Sigmoid colon (tissue), 6 donors: ENCODE measurements at regions not wholly inside any gene's neighbourhood (a gene's known extent, or its start where the extent isn't known, plus 50 kb on each side); places are given as distances from the start of the nearest gene placed in this dataset.

Source experiments
- DNase-seq: peaks from one replicate; pipeline ENCODE4 v3.0.0-alpha.2; 2019
- H3K27ac ChIP-seq, 4 donors: fragments of 200-600 bp; sonication (generic); one replicate each; pipeline ENCODE4 v1.5.1; 2016 to 2019; ENCODE audit warnings: mild to moderate bottlenecking in 1 of 4
- H3K27me3 ChIP-seq, 3 donors: fragments of 200-600 bp; sonication (generic); one replicate each; pipeline ENCODE4 v1.5.1; 2019; ENCODE audit warnings: mild to moderate bottlenecking in 1 of 3
- H3K36me3 ChIP-seq, 4 donors: fragments of 200-600 bp; sonication (generic); one replicate each; pipeline ENCODE4 v1.5.1; 2016 to 2019
- H3K4me1 ChIP-seq, 4 donors: fragments of 200-600 bp; sonication (generic); one replicate each; pipeline ENCODE4 v1.5.1; 2017 to 2019
- H3K4me3 ChIP-seq, 4 donors: fragments of 200-600 bp; sonication (generic); one replicate each; pipeline ENCODE4 v1.5.1; 2017 to 2019; ENCODE audit warnings: mild to moderate bottlenecking in 2 of 4, moderate library complexity in 1 of 4
- H3K9me3 ChIP-seq, 4 donors: fragments of 200-600 bp in 3 of 4; sonication (generic) in 3 of 4; one replicate each; pipeline versions ENCODE4 v1.5.1 to v1.6.1; 2013 to 2019
- CTCF ChIP-seq, 4 experiments: fragments of 450-650 bp in 3 of 4; fragments of 200-600 bp in 1 of 4; IDR thresholded peaks; one replicate each; pipeline ENCODE4 v1.5.1; 2016 to 2019; ENCODE audit warnings: antibody characterized with exemption in 4 of 4, mild to moderate bottlenecking in 3 of 4, moderate library complexity in 2 of 4
- EP300 ChIP-seq, 4 donors: sonication (generic); formaldehyde crosslinking; IDR thresholded peaks; one replicate each; pipeline ENCODE4 v1.6.1; 2017; ENCODE audit warnings: antibody characterized with exemption in 4 of 4
- POLR2A ChIP-seq, 2 donors: fragments of 450-650 bp; IDR thresholded peaks; one replicate each; pipeline ENCODE4 v1.6.1; 2016; ENCODE audit warnings: antibody characterized with exemption in 2 of 2, mild to moderate bottlenecking in 2 of 2, moderate library complexity in 2 of 2
- POLR2AphosphoS5 ChIP-seq, 4 donors: sonication (generic); formaldehyde crosslinking; IDR thresholded peaks; one replicate each; pipeline ENCODE4 v1.6.1; 2017; ENCODE audit warnings: antibody characterized with exemption in 4 of 4
- WGBS, 2 donors: extraction: QIAGEN DNeasy Blood & Tissue Kit; methylation state at CpG; one replicate each; pipeline ENCODE4 v1.1.7; 2013; 5-methylcytosine and 5-hydroxymethylcytosine counted together
- intact Hi-C: fragments of 100-400 bp; cut with DNase I; formaldehyde crosslinking; loops from one replicate; pipeline ENCODE4 v1.15.1; 2023
- donor health status: healthy with polysubstance abuse.
- donor health status: healthy.

- Histone ChIP-seq H3K9me3 (peaks cover 0 to 4% (median 3%) of the 10 kb centered on the region in 4 donors), H3K4me3 (no peak overlapping the region), H3K27ac (no peak overlapping the region), H3K36me3 (no peaks in the 10 kb centered on the region), H3K27me3 (no peaks in the 10 kb centered on the region), H3K4me1 (no peaks in the 10 kb centered on the region)
- intact Hi-C loops, result no loop called here
- 62 to 80% methylated on average over 9 of the region's 9 CpGs for WGBS, 2 donors
- DNase-seq, result no peak
- TF ChIP-seq CTCF (IDR thresholded peaks at IDR 0.05) (no peak), EP300 (IDR thresholded peaks at IDR 0.05) (no peak), POLR2AphosphoS5 (IDR thresholded peaks at IDR 0.05) (no peak), POLR2A (IDR thresholded peaks at IDR 0.05) (no peak)
Measured at GRCh38 chr2:143875295-143876233, 644.4 kb downstream of the ZEB2 start.

GRCh38 chr2:143873886-143874285 is 646.0 kb downstream of the ZEB2 start:
- Histone ChIP-seq H3K36me3 (no peaks in the 10 kb centered on the region), H3K4me1 (no peaks in the 10 kb centered on the region), H3K4me3 (no peak overlapping the region), H3K27me3 (no peaks in the 10 kb centered on the region), H3K27ac (no peak overlapping the region), H3K9me3 (peaks cover 3 to 14% (median 5%) of the 10 kb centered on the region in 4 donors)
- DNase-seq, result no peak
- 96 to 99% methylated on average over 3 of the region's 3 CpGs for WGBS, 2 donors
- intact Hi-C loops, result no loop called here
- TF ChIP-seq EP300 (IDR thresholded peaks at IDR 0.05) (no peak), POLR2A (IDR thresholded peaks at IDR 0.05) (no peak), POLR2AphosphoS5 (IDR thresholded peaks at IDR 0.05) (no peak)

GRCh38 chr2:143870696-143871095 is 649.2 kb downstream of the ZEB2 start:
- Histone ChIP-seq H3K27ac (no peak overlapping the region), H3K36me3 (no peaks in the 10 kb centered on the region), H3K4me1 (no peaks in the 10 kb centered on the region), H3K27me3 (no peaks in the 10 kb centered on the region), H3K9me3 (peaks cover 3 to 14% (median 5%) of the 10 kb centered on the region in 4 donors), H3K4me3 (no peak overlapping the region)
- 95 to 97% methylated on average over 1 of the region's 1 CpG for WGBS, 2 donors
- TF ChIP-seq EP300 (IDR thresholded peaks at IDR 0.05) (no peak), POLR2A (IDR thresholded peaks at IDR 0.05) (no peak), POLR2AphosphoS5 (IDR thresholded peaks at IDR 0.05) (no peak), CTCF (IDR thresholded peaks at IDR 0.05) (no peak)
- DNase-seq, result no peak
- intact Hi-C loops, result no loop called here

GRCh38 chr2:143856978-143857377 is 662.9 kb downstream of the ZEB2 start:
- Histone ChIP-seq H3K27ac (no peak overlapping the region), H3K4me3 (no peak overlapping the region), H3K36me3 (no peaks in the 10 kb centered on the region), H3K27me3 (no peaks in the 10 kb centered on the region), H3K4me1 (no peaks in the 10 kb centered on the region), H3K9me3 (no peaks in the 10 kb centered on the region)
- TF ChIP-seq CTCF (IDR thresholded peaks at IDR 0.05) (no peak), POLR2AphosphoS5 (IDR thresholded peaks at IDR 0.05) (no peak), POLR2A (IDR thresholded peaks at IDR 0.05) (no peak), EP300 (IDR thresholded peaks at IDR 0.05) (no peak)
- intact Hi-C loops, result no loop called here
- DNase-seq, result no peak

- 44 to 57% methylated on average over 4 of the region's 4 CpGs for WGBS, 2 donors
- intact Hi-C loops, result no loop called here
- H3K36me3 ChIP-seq, result no peaks in the 10 kb centered on the region
- H3K4me3 ChIP-seq, result no peak overlapping the region
- H3K27ac ChIP-seq, result no peak overlapping the region
- no peaks in the 10 kb centered on the region for H3K9me3 ChIP-seq
- H3K4me1 ChIP-seq, result no peaks in the 10 kb centered on the region
- no peak for DNase-seq
- H3K27me3 ChIP-seq, result no peaks in the 10 kb centered on the region
- no peak for TF ChIP-seq CTCF (IDR thresholded peaks at IDR 0.05)
- TF ChIP-seq EP300 (IDR thresholded peaks at IDR 0.05), result no peak
- TF ChIP-seq POLR2AphosphoS5 (IDR thresholded peaks at IDR 0.05), result no peak
- TF ChIP-seq POLR2A (IDR thresholded peaks at IDR 0.05), result no peak
Measured at GRCh38 chr2:143852759-143853158, 667.2 kb downstream of the ZEB2 start.
